GM21515 (cell line): ENCODE measurements at regions not wholly inside any gene's neighbourhood (a gene's known extent, or its start where the extent isn't known, plus 50 kb on each side); places are given as distances from the start of the nearest gene placed in this dataset.

Experiments
- ATAC-seq: cut with Tn5 transposase; IDR thresholded peaks from one replicate; pipeline ENCODE4 v1.9.1; 2021; ENCODE audit not compliant: unreplicated experiment

DNA sequence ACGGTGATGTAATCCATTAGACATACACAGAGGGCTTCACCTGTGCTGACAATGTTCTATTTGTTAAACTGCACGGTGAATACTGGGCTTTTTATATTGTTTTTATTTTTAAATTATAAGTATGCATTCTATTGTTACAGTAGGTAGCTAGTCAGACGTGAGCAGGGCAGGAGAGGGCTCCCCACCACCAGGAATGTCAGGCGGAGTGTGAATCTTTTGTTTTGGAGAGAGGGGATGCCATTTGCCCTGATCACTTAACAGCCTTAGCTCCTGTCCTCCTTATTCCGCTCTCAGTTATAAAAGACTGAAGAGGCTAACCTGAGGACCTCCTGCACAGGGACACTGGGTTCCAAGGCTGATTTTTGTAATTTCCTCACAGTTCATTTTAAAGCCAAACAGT, 151.6 kb upstream of the TAPT1 start:
- ATAC-seq, result no peak

DNA sequence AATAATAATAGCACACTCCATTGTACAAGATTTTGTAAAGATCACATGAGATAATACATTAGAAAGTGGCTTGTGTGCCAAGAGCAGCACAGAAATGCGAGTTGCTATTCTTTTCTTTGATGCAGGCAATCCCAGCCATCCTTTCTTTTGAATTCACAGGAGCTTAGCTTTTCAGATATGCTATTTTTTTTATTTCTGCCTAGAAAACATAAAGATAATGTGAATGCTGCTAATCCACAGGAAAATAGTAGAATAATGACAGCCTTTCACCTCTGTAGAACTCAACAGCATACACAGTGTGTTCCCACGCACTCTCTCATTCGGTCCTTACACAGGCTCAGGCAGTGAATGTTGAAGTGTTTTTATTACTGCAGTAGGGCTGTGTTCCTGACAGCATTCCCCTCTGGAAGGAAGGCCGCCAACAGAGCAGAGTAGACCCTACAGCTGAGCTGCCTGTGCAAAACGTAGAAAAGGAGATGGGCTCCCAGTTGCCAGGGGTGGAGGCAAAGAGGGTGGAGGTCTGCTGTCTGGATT, 138.8 kb upstream of the TAPT1 start:
- no peak for ATAC-seq

DNA sequence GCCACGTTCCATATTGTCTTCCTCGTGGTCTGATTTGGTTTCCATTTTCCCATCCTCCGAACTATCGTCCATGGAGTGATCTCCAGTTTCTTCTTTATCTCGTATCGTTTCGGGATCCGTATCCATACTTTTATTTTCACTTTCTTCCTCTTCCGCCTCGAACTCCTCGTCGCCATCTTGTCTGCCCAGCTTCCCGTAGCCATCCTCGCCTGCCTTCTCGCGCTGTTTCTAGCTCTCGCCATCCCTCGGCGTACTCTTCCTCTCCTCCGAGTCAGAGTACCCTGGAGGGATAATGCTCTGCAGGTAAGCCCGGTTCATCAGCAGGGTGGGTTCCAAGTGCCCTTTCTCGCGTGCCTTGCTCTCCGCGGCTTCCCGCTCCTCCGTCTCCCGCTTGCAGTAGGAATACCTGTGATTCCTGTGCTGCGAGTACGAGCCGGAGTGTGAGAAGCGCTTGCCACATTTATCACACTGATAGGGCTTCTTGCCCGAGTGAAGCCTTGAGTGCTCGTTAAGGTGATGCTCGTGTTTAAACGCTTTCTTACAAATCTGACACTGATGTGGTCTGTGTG, 134.5 kb upstream of the TAPT1 start:
- no peak for ATAC-seq

DNA sequence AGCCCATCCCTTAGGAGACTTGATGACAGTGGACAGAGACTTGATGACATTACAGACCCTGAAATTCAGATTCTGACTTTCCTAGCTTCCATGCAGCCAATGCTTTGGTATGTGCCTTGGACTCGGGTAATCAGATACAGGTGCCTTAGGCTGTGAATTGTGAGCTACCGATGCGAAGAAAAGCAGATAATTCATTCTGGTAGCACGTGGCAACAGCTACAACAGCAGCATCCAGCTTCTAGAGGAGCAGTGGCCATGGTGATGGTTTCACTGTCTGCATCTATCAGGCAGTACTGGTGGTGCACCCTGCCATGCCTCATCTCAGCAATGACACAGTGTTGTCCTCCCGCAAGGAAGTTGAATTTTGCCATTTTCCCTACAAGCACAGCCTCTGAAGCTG, 126.9 kb upstream of the TAPT1 start:
- ATAC-seq, result no peak

DNA sequence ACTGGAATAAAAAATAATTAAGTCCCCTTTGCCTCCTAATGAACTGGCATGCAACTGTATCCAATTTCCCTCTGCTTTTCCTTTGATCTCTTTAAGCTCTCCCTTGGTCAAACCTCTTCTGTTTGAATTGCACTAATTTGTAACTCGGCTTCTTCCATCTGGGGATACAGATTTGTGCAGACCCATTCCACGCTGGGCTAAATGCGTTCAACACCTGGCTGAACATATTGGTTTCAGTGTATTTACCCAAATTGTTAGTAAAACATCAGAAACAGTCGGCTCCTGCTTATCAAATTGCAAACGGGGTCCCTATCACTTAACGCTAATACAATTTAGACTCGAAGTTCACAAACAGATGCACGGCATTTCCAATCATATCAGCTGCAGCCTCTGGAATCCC, 124.9 kb upstream of the TAPT1 start:
- ATAC-seq, result no peak

DNA sequence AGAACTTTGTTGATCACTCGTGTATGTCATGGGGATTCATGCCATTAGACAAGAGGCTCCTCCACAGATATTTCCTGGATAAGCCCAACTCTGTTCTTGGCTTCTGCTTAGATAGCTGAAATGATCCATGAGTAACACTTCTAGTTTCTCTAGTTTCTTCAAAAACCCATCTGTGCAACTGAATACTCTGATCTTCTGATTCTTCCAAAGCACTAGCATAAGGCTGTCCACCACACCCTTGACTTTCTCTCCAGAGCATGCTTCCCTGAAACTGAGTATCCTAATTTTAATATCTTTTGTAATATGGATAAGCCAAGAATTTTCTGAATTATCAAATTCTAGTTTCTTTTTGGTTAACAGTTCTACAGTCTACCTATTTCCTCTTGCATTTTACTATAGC, 118.6 kb upstream of the TAPT1 start:
- ATAC-seq, result no peak

DNA sequence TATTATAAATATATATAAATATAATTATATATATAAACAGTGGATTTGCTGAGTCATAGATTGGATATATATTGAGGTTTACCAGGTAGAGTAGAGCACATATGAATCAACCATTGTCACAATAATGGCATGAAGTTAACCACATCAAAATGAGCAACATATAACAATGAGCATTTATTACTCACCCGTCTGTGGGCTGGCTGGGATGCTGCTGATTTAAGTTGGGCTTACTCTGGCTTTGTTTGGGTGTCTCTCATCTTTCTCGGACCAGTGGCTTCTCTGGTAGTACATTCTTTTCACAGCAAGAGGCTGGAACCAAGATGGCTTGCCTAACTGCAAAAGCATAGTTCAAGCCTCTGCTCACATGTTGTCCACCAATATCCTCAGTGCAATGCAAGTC, 111.7 kb upstream of the TAPT1 start:
- no peak for ATAC-seq

DNA sequence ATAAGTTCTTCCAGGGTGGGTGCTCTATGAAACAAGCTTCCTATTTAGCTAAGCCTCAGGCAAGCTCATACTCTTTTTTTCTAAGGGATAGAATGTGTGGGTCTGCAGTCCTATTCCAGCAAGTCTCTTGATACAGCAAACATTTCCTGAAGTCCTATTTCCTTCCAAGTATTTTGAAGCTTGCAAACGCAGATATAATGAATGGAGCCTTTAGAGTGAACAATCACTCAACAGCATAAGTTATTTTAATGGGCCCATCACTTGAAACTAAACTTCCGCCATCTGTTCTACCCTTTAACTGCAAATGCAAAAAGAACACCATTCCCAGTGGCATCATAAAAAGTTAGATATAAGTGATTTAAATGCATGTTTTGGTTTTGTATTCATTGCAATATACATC, 108.3 kb upstream of the TAPT1 start:
- no peak for ATAC-seq

DNA sequence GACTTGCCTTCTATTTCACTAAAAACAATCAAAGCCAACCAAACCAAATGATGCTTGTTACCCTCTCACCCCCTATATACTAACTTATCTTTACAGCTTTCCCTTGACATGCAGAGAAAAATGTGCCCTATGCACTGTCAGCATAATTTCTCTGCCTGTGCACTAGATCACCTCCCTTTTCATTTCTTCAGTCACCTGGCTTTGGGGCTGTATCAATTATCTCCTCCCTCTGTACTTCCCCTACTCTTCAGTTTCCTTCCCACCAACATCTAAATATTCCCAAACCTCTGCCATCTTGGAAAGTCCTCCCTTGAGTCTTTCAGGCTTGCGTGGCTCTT, 103.5 kb upstream of the TAPT1 start:
- no peak for ATAC-seq

DNA sequence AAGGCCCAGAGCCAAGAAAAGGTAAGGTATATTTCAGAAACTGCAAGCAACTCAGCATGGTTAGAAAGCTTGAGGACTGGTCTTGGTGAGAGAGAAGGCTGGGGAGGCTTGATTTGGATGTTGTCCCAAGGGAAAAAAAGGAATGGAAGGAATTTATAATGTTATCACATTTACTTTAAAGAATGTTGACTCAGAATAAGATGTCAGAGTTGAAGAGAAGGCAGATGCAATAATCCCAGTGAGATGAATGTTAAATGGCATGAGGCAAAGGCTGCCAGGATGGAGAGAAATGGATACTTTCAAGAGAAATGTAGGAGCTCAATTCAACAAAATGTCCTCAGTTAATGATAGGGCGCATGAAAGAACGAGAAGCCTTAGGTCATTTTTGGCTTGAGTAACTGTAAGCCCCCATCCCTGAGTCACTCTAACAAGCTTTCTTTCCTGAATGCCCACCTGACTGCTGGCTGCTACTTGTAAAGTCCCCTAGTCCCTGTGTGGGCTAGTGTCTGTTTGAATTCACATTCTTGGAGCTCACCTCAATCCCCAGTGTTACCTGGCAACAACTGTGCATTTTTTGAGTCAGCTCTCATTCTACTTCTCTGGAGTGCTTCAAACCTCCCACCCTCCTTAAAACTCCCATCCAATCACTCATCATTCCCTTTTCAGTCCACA, 103.0 kb upstream of the TAPT1 start:
- ATAC-seq, result no peak

DNA sequence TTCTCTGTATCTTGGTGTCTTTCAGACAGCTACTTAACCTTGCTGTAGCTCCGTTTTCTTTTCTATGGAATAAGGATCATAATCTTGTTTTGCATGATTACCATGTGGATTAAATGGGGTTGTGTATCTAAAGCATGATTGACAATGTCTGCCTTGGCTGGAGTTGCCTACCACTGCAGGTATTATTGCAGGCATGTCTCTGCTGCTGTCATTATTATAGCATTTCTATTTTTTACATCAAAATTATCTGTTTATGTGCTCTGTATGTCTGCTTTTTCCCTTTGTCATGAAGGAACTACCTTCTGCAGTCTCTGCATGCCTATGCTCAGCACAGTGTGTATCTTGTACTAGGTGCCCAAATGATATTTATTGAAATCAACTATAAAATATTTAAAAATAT, 95.9 kb upstream of the TAPT1 start:
- ATAC-seq, result no peak

DNA sequence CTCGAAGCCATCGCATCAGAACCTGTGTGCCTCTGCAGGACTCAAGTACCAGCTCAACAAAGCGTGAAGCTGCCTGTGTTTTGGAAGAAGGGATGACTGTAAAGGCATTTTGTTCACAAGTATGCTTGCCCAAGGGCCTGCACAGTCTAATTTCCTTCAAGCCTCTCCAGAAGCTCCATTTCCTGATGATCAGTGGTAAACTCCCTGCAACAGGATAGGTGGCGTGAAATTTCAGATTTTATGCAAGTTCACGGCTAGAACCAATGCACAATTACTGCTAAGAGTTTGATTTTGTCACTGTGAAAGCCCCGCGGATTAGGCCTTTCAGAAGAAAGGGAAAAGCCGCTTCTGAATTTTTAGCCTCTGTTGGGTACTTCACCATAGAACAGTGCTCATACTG, 89.2 kb upstream of the TAPT1 start:
- no peak for ATAC-seq

DNA sequence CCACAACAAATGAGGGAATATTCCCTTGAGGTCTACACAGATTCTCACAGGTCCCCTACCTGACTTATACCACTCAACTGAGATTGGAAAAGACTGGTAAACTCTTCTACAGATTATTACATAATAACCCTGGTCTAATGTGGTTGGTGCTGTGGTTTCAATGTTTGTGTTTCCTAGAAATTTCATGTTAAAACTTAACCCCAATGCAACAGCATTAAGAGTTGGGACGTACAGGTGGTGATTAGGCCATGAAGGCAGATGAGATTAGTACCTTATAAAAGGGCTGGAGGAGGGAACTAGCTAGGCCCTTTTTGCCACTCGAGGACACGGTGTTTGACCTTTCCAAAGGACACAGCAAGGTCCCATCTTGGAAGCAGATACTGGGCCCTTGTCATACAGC, 84.3 kb upstream of the TAPT1 start:
- ATAC-seq, result no peak

DNA sequence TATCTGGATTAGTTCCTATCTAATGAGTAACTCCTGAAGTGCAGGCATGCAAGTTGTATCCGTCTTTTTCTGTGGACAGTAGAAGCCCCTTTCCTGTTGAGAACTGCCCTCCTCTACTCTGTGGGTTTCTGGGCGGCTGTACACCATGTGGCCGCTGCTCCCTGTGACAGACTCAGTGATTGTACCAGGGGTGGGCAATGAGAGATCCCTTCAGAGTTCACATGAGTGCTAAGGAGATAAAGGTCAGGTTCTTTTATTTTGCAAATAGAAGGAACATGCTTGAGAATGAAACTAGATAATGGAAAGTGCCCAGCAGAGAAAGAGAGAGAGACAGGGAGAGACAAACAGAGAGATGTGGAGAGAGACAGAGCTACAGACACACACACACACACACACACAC, 76.4 kb upstream of the TAPT1 start:
- ATAC-seq, result no peak

DNA sequence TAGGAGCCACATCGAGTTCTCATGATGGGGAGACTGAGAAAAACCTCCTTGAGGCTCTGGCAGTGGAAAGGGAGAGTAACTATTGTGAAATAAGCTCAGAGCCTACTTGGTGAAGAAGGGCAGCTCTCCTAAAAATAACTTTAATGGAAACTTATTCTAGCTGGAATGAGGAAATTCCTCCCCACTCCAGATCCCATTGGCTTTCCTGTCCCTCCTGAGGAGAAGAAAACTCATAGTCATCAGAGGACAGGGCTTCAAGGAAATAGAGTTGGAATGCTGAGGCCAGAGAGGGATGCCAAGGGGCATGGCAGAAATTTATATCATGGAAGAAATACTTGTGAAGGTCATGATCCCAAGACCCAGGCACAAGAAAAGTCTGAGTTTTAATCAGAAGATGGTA, 70.7 kb upstream of the TAPT1 start:
- no peak for ATAC-seq

DNA sequence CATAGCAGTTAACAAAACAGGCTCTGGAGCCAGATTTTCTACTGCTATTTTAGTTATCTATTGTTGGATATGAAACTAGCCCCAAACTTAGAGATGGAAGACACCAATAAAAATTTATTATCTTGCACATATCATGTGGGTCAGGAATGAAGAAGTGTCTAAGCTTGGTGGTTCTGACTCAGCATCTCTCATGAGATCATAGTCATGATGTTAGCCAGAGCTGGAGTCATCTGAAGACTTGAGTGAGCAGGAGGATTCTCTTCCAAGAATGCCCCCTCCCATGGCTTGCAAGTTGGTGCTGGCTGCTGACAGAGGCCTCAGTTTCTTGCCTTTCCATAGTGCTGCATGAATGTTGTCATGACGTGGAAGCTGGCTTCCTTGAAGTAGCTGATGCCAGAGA, 68.2 kb upstream of the TAPT1 start:
- ATAC-seq, result no peak

DNA sequence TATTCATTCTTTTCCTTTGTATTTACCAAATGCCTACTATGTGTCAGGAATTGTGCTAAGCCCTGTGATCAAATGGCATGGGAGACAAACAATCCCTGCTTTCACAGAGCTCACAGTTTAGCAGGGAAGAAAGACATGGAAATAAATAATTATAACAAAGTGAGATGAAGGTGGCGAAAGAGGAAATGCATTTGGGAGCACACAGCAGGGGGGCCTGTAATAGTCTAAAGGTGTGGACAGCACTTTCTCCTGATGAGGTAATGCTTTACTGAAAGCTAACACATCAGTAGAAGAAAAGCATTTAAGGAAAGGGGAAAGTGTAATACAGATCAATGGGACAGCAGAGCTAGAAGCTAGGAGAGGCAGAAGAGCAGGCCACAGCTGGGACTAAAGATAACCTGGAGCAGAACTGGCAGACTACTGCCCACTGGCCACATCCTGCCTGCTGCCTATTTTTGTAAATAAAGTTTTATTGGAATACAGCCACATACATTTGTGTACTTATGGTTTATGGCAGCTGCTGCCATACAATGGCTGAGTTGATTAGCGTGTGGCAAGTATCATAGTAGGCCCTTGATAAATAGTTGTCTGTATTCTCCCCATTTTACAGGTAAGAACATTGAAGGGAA, 67.1 kb upstream of the TAPT1 start:
- ATAC-seq, result no peak

DNA sequence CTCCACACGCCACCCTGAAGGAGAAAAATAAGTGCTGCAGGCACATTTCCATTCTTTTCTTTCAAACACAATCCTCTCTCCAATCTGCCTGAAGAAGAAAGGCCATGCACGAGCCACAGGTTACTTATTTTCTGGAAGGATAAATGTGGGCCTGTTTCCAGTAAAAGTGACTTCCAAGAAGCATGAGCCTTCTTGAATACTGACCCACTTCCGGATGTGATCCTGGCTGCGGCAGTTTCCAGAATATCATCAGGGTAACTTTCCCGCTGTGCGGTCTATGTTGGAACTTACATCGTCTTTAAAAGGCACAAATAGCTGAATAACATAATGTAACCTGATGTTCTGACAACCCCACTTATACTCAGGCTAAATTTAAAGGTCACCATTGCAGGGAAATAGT, 66.3 kb upstream of the TAPT1 start:
- ATAC-seq, result no peak

DNA sequence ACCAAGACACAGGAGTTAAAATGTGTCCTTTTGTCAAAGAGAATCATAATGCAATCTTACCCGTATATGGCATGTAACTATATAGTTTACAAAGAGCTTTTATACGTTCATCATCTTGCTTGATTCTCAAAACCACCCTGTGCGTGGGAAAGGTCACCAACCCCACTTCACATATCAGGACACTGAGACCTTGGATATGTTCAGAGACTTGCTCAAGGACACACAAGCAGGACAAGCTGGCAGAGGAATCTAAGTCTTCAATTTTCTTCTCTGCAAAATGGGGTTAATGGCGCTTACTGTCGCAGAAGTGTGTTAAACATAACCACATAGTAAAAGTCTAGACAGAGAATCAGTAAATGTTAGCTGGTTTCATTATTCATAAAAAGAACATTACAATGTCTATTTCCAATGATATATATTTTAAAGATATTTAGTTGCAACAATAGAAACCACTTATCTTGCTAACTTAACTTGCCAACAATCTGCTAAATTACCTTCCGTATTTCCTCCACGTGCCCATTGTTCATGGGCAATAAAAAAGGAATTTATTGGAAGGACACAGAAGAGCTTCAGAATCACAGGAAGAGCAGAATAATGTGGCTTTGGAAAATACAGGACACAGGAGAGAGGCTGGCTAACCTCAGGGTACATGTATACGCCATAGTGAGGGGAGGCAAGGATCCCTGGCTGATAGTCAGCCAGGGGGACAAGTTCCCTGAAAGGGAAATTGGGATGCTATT, 64.6 kb upstream of the TAPT1 start:
- ATAC-seq, result no peak

DNA sequence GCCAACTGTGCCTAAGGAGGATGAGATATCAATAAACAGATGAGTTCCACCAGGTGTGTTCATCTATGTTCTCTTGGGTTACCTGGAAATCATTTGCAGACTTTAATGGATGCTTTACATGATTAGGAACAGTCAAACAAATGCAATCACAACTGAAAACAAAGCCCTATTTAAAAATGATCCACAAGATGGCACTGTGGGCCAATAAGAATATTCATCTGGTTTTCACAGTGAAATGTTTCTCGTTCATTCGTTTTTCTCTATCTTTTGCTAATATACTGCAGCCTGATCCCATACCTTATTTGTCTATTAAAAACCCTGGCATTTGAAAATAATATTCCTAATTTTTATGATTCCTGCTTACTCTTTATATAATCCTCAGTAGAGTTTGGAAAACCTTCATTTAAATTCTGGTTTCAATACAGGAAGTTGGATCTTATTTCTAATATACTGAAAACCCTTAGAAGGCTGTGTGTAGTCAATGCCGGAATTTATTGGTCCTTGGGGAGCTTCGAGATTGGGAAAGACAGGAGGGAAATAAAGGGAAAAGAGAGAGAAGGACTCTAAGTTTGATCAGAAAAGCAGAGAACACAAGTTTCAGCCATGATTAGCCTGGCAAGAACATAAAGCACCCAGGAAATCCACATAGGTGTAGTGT, 63.8 kb upstream of the TAPT1 start:
- ATAC-seq, result no peak

DNA sequence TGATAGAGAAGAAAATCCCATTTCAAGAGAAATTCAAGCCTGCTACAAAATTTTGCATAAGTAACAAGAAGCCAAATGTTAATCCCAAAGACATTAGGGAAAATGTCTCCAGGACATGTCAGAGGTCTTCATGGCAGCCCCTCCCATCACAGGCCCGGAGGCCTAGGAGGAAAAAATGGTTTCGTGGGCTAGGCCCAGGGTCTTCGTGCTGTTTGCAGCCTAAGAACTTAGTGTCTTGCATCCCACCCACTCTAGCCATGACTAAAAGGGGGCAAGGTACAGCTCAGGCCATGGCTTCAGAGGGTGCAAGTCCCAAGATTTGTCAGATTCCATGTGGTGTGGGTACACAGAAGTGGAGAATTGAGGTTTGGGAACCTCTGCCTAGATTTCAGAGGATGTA, 57.8 kb upstream of the TAPT1 start:
- no peak for ATAC-seq

DNA sequence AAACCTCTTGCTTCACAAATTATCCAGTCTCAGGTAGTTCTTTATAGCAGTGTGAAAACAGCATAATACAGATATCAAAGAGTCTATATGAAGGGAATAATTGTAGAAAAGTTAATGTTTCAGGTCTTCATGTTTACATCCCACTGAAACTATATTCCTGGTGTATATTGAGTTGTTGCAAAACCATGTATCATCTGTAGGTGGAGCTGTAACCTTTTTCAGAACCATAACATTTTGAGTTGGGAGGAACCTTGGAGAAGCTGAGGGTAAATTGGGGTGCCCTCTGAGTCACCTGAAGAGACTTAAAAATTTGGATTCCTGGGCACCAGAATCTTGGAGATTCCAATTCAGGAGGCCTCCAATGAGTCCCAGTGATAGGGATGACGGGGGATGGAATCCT, 51.9 kb upstream of the TAPT1 start:
- no peak for ATAC-seq
